ENCODE measurements at regions not wholly inside any gene's neighbourhood (a gene's known extent, or its start where the extent isn't known, plus 50 kb on each side); places are given as distances from the start of the nearest gene placed in this dataset.

DNA sequence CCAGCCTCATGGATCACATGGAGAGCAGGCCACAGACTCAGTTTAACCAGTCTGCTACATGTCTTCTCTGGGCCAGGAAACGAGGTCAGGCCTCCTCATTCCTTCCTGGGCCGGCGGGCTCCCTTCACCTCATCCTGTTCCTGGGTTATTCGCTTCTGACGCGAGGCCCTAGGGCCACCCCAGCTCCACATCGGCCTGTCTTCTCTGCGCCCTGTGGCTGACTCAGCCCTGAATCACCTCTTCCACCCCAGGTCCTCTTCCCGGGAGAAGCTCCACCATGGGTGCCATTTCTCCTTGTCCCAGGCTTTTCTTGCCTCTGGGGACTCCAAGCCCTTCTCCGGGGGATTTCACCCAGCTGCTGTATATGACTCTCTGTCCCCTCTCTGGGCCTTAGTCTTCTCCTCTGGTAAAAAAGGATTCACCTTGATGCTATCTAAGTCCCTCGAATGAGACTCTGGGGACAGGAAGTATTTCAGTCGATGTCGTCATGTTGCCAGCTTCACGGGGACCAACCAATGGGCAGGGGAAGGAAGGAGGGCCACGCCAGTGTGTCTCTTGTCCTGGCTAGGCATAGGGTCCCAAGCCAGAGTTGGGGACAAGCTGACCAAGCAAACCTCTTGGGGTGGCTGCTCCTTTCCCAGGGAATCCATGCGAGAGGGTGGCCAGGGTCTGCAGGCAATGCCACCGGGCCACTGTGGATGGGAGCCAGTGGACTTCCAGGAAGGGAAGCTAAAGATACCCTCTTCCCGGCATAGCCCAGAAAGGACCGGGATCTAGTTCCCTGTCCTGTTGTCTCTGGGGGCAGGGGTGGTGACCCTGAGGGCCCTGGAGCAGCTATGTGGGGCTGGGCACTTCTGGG, 58.7 kb downstream of the SOCS3 start:
- 91% methylated on average over 19 of the region's 19 CpGs for WGBS (ENCODE audit: insufficient coverage)
- Histone ChIP-seq H3K36me3 (replicated peaks in 1 of 2; ENCODE audit: control extremely low read depth in 1 of 2, control insufficient read depth in 1 of 2, extremely low read depth in 1 of 2, insufficient read depth in 2 of 2, low read length in 1 of 2) (no peaks in the 10 kb centered on the region), H2AFZ (ENCODE audit: insufficient read depth, low read depth, low read length, poor library complexity, severe bottlenecking) (no peak overlapping the region), H4K20me1 (ENCODE audit: control insufficient read depth, insufficient read depth, low read length, poor library complexity, severe bottlenecking) (no peaks in the 10 kb centered on the region), H3K4me3 (ENCODE audit: control extremely low read depth in 1 of 5, extremely low read depth in 1 of 5, insufficient read depth in 1 of 5, low read depth in 2 of 5, low read length in 4 of 5) (no peak overlapping the region), H3K27me3 (replicated peaks in 1 of 4; ENCODE audit: control extremely low read depth in 1 of 4, control insufficient read depth in 3 of 4, insufficient read depth in 4 of 4, low read length in 3 of 4) (peaks cover 0 to 2% (median 0%) of the 10 kb centered on the region in 4 experiments), H3K4me2 (replicated peaks; ENCODE audit: low read depth, low read length, poor library complexity, severe bottlenecking) (no peak overlapping the region), H3K9me3 (ENCODE audit: control extremely low read depth in 1 of 3, control insufficient read depth in 2 of 3, insufficient read depth in 1 of 3, low read length in 2 of 3) (peaks cover 0 to 8% (median 6%) of the 10 kb centered on the region in 3 donors), H3K79me2 (ENCODE audit: control insufficient read depth, insufficient read depth, low read length) (no peaks in the 10 kb centered on the region), H3K4me1 (ENCODE audit: control insufficient read depth in 2 of 2, insufficient read depth in 2 of 2, low read length in 2 of 2) (no peaks in the 10 kb centered on the region), H3K27ac (ENCODE audit: low read length in 2 of 2) (no peak overlapping the region), H3K9ac (ENCODE audit: low read length) (no peak overlapping the region)
- TF ChIP-seq EZH2 (IDR thresholded peaks at IDR 0.05; ENCODE audit: borderline replicate concordance, insufficient read depth, low read depth, low read length, poor library complexity, severe bottlenecking): no peak
- TF ChIP-seq, protein P1, sequence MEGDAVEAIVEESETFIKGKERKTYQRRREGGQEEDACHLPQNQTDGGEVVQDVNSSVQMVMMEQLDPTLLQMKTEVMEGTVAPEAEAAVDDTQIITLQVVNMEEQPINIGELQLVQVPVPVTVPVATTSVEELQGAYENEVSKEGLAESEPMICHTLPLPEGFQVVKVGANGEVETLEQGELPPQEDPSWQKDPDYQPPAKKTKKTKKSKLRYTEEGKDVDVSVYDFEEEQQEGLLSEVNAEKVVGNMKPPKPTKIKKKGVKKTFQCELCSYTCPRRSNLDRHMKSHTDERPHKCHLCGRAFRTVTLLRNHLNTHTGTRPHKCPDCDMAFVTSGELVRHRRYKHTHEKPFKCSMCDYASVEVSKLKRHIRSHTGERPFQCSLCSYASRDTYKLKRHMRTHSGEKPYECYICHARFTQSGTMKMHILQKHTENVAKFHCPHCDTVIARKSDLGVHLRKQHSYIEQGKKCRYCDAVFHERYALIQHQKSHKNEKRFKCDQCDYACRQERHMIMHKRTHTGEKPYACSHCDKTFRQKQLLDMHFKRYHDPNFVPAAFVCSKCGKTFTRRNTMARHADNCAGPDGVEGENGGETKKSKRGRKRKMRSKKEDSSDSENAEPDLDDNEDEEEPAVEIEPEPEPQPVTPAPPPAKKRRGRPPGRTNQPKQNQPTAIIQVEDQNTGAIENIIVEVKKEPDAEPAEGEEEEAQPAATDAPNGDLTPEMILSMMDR (IDR thresholded peaks at IDR 0.05): no peak
- H3K4me3 Mint-ChIP-seq: no peak overlapping the region
- CTCF ChIA-PET: no interaction called here
- H3K27ac Mint-ChIP-seq: no peak overlapping the region
- peaks cover 3% of the 10 kb centered on the region for H3K27me3 Mint-ChIP-seq
- no peak for ATAC-seq (ENCODE audit: low read depth)
- H3K9me3 Mint-ChIP-seq (ENCODE audit: insufficient read depth): no peaks in the 10 kb centered on the region
- no peaks in the 10 kb centered on the region for H3K4me1 Mint-ChIP-seq
- POLR2A ChIA-PET: interaction anchor here (0.6 to 1.1 kb wide), 2 partner anchors 60 to 1138 kb away, joined by 3 read pairs; no protein-coding TSS in a partner anchor
- intact Hi-C loops (cut with micrococcal nuclease): no loop called here
- DNase-seq: no peak

DNA sequence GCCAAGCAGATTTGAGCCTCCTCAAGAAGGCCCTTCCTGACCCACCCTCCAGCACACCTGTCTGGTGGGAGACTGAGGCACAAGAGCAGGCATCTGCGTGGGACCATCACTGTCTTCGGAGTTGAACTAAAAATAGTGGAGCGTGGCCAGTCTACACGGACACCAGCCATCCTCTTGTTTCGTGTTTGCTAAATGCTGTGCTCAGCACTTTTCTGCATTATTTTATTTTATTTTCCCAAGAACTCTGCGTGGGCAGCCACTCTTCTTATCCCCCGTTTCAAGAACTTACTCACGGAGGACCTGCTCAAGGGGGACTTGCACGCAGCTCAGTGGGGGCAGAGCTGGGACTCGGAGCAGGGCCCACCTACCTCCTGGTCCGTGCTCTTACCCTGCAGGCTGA, 60.8 kb downstream of the SOCS3 start:
- POLR2A ChIA-PET: interaction anchor here (0.6 to 0.7 kb wide), 2 partner anchors 45 to 516 kb away, joined by 3 to 7 read pairs; no protein-coding TSS in a partner anchor
- no peaks in the 10 kb centered on the region for H3K36me3 ChIP-seq (replicated peaks in 1 of 2; ENCODE audit: control extremely low read depth in 1 of 2, control insufficient read depth in 1 of 2, extremely low read depth in 1 of 2, insufficient read depth in 2 of 2, low read length in 1 of 2)
- H3K27ac ChIP-seq (ENCODE audit: low read length in 2 of 2): no peak overlapping the region
- no peaks in the 10 kb centered on the region for H3K79me2 ChIP-seq (ENCODE audit: control insufficient read depth, insufficient read depth, low read length)
- TF ChIP-seq EZH2 (IDR thresholded peaks at IDR 0.05; ENCODE audit: borderline replicate concordance, insufficient read depth, low read depth, low read length, poor library complexity, severe bottlenecking): no peak
- TF ChIP-seq, protein P1 (IDR thresholded peaks at IDR 0.05): no peak
- no peak for ATAC-seq (ENCODE audit: low read depth)
- H3K4me3 ChIP-seq (ENCODE audit: control extremely low read depth in 1 of 5, extremely low read depth in 1 of 5, insufficient read depth in 1 of 5, low read depth in 2 of 5, low read length in 4 of 5): no peak overlapping the region
- 94% methylated on average over 11 of the region's 11 CpGs for WGBS (ENCODE audit: insufficient coverage)
- CTCF ChIA-PET: interaction anchor here (1.0 to 1.8 kb wide), 4 partner anchors 9 to 120 kb away, joined by 3 to 7 read pairs (median 4); no protein-coding TSS in a partner anchor
- H3K4me2 ChIP-seq (replicated peaks; ENCODE audit: low read depth, low read length, poor library complexity, severe bottlenecking): no peak overlapping the region
- intact Hi-C loops (cut with micrococcal nuclease): no loop called here
- Mint-ChIP-seq H3K27me3 (no peaks in the 10 kb centered on the region), H3K4me3 (no peak overlapping the region), H3K4me1 (no peaks in the 10 kb centered on the region), H3K9me3 (ENCODE audit: insufficient read depth) (no peaks in the 10 kb centered on the region), H3K27ac (no peak overlapping the region)
- no peaks in the 10 kb centered on the region for H3K27me3 ChIP-seq (replicated peaks in 1 of 4; ENCODE audit: control extremely low read depth in 1 of 4, control insufficient read depth in 3 of 4, insufficient read depth in 4 of 4, low read length in 3 of 4)
- H4K20me1 ChIP-seq (ENCODE audit: control insufficient read depth, insufficient read depth, low read length, poor library complexity, severe bottlenecking): no peaks in the 10 kb centered on the region
- no peak overlapping the region for H3K9ac ChIP-seq (ENCODE audit: low read length)
- H3K4me1 ChIP-seq (ENCODE audit: control insufficient read depth in 2 of 2, insufficient read depth in 2 of 2, low read length in 2 of 2): no peaks in the 10 kb centered on the region
- H2AFZ ChIP-seq (ENCODE audit: insufficient read depth, low read depth, low read length, poor library complexity, severe bottlenecking): no peak overlapping the region
- no peak for DNase-seq
- H3K9me3 ChIP-seq (ENCODE audit: control extremely low read depth in 1 of 3, control insufficient read depth in 2 of 3, insufficient read depth in 1 of 3, low read length in 2 of 3): no peaks in the 10 kb centered on the region
